Smooth muscle cell of the brain vasculature (primary cell): ENCODE measurements at regions not wholly inside any gene's neighbourhood (a gene's known extent, or its start where the extent isn't known, plus 50 kb on each side); places are given as distances from the start of the nearest gene placed in this dataset.
"Not testable (repeated sequence)": the region's sequence is repeated elsewhere in the genome, so short reads cannot be mapped to it uniquely, and the experiment has no call there.

ENCODE experiments used
- DNase-seq: peaks from one replicate; pipeline ENCODE4 v3.0.0-alpha.2; 2012; ENCODE audit warnings: low read depth, low spot score

DNA sequence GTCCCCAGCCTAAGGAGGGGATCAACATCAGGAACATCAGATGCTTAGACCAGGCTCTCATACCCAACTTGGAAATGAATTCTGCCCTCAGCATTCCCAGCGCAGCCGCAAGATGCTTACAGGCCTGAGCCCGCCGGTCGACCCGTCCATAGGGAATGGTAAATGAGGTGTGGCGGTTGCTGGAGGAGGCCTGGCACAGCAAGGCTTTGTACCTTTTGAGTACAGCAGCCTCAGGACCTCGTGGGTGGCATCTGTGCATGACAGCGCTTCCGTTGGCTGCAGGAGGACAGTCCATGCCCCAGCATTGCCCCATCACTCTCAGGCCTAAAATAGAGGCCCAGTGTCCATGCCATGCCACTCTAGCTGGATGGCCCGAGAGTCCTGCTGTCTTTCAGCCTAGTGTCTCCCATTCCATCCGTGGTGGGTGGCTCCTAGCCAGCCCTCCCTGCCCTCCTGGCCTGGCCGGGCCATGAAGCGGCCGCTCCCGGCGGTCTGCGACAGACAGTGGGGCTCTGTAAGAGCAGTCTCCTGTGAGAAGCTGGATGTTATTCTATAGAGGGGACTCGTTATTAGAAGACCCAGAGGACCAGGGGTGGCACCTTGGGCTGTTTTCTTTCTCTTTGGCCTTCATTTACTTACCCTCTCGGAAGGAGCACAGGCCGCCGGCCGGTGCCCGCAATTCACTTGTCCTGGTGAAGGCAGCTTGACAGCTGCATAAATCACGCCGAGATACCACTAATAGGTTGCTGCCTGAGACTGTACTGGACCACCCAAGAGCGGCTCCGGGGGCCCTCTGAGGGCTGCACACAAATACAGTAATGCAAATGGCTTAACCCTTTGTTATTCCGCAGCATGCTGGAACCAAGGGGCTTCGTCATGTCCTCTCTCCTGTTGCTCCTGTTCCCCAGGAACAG lies 223.5 kb upstream of the TUT7 start:
- DNase-seq: no peak

DNA sequence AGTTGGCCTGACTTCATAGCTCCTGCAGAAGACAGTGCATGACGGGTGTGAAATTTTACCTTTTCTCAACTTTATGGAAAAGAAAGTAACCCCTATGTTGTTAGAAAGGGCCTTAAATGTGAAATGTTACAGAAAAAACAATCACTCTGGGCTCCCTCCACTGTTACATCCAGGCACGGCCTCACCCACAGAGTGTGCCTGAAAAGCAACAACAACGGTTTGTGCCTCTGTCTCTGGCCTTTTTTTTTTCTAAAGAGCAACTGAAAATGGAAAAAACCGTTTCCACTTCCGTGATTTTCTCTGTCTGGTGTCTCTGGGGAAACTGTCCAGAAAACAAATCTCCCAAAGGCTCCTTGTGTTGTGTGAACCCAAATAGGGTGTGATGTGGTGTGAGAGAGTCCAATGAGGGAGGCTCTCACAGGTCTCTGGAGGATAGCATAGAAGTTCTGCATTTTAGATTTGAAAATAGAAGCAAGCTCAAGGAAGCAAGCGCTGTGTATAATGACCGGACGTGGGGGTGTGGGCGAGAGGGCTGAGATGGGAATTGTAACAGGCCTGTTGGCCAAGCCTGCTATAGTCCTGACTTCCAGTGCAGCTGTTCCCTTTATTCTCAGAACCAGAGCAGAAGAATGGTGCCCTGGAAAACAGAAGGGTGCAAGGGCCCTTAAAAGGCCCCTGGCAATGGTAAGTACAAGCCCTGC lies 221.8 kb upstream of the TUT7 start:
- DNase-seq: no peak

DNA sequence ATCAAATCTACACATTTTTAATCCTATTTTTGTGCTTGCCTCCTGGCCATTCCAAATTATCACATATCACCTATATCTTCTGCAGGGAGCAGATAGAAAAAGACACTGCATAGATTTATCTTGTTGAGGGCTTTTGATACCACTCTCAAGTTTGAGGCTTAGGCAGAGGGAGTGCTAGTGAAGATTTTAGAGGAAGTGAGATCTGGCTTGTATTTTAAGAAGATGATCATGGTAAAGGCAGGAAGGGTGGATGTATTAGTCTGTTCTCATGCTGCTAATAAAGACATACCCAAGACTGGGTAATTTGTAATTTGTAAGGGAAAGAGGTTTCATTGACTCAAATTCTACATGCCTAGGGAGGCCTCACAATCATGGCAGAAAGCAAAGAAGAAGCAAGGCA lies 220.9 kb upstream of the TUT7 start:
- no peak for DNase-seq

DNA sequence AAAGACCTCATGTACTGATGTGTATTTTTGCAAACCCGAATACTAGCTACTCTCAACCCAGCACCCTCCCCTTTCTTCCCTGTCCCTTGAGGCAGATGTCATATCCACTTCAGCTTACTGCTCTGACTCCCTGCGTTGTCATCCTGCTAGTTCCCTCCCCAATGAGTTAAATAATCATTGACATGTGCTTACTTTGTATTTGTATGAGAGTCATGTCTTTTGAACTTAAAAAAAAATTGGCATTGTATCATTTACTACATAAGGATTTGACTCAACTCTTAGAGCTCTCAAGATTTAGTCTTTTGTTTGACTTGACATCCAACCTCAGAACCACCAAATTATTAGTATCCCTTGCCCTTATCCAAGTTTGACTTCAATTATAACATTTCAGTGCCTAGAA lies 219.7 kb upstream of the TUT7 start:
- DNase-seq: no peak

DNA sequence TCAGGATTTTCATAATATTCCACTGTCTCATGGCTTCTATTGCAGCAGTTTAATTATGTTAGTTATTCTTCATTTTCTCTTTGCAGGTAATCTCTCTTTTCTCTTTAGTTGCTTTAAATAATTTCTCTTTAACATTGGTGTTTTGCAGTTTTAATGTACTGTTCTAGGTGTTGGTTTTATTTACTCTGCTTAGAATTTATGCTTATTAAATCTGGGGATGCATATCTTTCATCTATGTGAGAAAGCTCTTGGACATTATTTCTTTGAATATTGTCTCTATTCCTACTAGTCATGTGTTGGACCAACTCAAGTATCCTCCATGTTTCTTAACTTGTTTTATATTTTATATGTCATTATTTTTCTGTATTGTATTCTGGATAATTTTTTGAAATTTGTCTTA lies 218.7 kb upstream of the TUT7 start:
- no peak for DNase-seq

DNA sequence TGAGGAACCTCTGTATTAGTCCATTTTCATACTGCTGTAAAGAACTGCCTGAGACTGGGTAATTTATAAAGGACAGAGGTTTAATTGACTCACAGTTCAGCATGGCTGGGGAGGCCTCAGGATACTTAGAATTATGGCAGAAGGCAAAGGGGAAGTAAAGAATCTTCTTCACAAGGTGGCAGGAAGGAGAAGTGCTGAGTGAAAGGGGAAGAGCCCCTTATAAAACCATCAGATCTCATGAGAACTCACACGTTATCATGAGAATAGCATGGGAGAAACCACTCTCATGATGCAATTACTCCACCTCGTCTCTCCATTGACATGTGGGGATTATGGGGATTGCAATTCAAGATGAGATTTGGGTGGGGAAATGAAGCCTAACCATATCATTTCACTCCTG lies 211.4 kb upstream of the TUT7 start:
- not testable (repeated sequence) for DNase-seq

DNA sequence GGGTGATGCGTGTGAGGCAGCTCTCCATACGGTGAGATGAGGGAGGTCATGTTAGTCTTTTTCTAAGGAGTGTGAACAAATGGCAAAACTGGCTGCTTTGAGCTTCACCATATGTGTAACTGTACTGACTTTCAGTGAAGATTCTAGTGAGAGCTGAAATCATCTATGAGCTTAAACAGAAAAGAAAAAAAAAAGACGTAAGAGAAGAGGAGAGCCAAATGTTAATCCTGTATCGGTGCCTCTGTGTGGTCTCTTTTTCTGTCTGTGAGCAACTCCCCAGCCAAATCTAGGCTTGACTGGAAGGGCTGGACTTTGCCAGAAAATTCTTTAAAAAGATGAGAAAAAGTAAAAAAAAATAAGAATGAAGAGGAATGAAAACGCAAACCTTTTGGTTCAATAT lies 209.7 kb upstream of the TUT7 start:
- DNase-seq: no peak

DNA sequence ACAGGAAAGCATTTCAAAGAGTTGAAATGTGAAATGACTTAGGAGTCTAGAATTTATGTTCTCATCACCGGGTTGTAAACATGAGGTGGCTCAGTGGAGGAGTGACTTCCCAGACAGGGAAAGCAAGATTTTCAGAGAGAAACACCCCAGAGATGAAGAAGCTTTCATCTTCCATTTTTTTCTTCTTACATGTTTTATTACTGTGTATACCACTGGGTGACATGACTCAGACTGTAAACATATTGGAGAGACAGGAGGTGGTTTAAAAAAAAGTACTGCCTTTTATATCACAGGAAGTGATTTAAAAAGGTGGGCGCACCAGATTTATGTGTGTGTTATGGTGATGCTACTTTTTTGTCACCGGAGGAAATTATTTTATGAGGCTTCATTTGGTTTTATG lies 209.1 kb upstream of the TUT7 start:
- no peak for DNase-seq

DNA sequence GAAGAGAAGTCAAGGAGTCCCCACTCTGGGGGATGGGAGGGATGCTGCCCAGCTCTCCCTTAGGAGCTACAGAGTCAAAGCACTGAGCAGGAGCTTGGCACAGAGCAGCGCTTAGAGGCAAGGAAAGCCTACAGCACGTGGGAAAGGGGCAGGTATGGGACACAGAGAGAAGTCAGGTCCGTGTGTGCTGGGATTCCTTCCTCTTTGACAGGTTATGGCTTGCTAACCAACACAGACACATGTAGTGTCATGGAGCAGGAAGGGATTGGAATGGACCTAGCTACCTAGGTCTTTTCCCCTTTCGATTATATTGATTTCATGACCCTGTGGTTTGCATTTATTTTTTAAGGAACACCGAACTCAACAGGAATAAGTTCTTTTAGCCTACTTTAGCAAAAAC lies 208.5 kb upstream of the TUT7 start:
- no peak for DNase-seq

DNA sequence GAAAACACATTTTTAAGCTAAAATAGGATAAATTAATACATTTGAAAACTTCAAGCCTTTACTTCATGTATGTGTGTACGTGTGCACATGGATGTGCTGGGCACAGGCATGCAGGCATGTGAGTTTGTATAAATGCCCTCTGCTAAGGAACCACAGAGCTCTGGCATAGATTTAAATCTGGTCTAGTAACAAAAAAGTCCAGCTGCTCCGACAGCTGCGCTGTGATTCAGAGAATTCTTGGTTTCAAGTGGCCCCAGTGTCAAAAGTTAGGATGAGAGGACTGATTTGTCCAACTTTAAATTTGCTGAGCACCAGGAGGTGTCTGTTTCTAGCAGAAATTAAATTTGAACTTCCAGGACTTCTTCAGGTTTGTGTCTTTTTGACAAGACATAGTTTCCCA lies 203.7 kb upstream of the TUT7 start:
- no peak for DNase-seq

DNA sequence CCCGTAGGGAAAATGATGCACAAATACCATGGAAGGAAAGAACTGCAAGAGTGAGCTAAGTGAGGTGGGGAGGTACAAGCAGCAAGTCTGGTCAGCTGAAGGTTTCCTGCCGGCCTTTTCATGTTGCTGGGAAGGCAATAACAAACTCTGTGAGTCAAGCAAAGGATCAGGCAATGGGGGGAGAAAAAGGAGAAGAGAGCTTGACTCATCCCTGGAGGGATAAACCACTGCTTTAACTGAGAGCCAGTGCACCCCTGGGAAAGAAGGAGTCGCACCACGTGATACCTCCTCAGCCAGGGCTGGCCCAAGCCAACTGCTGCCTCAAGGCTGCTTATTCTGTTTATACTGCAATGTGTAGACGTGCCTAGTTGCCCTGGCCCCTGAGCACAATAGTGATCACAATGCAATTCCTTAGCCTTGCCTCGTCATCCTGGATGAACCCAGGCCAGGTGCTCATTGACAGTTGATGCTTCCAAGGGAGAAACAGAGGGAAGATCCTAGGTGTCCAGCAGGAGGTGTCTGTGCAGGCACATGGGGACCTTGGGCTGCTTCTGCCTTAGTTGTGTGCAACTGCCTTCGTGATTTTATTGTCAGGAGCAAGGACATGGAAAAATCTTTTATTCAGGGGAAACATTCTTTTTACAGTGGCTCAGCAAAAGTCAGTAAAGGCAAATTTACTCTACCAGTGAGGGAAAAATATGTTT lies 203.0 kb upstream of the TUT7 start:
- DNase-seq: peak; percentile 52

DNA sequence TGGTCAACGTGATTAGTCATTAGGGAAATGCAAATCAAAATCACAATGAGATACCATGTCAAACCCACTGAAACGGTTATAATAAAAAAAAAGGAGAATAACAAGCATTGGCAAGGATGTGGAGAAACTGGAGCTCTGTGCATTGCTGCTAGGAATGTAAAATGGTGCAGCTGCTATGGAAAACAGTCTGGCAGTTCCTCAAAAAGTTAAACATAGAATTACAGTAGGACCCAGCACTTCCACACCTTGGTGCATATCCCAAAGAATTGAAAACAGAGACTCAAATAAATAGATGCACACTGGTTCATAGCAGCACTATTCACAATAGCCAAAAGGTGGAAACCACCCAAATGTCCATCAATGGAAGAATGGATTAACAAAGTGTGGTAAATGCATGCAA lies 201.5 kb upstream of the TUT7 start:
- no peak for DNase-seq

DNA sequence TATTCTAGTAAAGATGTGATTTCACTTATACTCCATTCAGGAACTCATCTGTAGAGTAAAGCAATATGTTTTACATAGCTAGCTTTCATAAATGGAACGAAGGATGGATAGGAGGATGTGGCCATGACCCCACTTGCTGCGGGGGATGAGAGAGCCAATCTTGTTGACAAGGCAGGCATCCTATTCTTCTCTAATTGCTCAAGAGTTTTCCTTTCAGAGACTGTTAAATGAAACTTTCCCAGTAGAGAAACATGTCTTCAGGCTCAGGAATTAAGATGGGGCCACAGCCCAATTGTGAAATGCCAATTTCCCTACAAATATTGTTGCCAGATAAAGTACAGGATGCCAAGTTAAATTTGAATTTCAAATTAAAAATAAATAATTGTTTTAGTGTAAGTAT lies 196.2 kb upstream of the TUT7 start:
- DNase-seq: no peak

DNA sequence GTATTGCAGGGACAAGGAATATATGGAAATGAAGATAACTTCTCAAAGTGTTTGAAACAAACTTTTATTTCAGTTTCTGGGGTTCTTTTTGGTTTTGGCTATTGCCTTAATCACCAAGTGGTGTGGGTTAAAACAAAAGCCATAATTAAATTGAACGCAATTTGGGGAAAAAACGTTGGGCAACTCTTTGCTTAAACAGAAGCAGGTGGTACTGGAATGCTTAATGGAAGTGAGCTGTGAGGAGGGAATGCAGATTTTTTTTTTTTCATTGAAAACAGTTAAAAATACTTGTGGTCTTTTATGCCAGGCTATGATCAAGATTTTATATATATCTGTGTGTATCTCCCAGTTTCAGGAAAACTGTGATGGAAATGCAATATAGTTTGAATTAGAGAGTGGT lies 195.7 kb upstream of the TUT7 start:
- no peak for DNase-seq

DNA sequence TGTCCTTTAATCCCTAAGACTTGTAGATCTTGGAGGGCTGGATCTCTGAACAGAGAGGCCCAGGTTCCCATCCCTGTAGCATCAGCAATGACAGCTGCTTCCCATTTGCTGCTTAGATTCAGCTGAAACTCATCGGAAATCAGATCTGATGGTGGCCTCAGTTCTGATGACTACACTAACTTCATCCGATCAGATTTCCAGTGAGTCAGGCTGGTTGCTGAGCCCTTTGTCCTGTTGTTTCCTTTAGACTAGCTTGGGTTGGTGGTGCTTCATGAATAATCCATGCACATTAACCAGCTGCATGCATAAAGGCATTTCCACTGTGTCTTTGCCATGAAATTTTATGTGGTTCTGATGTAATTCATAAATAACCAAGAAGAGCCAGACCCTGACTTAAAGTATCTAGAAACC lies 195.2 kb upstream of the TUT7 start:
- peak; percentile 47 for DNase-seq

DNA sequence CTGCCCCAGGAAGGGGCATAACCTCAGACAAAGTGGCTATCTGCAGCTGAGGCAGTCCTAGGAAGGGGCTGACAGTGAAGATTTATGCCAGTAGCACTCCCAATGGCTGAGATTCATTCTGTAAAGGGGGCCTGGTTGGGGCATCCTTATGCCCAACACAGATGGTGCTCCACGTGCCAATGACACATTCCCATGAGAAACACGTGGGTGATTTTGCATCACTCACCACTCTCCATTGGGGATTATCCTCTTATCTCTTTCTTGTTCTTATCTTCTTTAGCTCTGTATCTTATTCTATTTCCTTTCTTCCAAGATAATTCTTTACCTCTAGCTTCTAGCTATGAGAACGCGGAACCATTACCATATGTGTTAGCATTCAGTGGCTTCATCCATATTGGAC lies 194.0 kb upstream of the TUT7 start:
- no peak for DNase-seq

DNA sequence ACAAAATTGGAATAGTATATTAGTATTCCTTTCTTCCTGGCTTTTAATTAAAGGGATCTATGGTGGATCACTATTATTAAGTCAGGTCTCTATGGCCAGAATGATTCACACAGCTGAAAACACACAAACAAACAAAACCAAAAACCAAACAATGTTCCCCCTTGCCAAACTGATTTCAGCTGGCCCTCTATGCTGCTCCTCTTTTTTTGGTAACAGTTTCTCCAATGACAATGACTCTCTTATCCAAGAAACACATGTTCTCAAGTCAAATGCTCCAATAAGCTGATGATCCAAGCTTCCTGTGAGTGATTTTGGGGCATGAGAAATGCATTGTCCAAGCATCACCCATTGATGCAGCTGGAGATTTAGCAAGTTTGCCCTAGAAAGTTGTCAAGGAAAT lies 193.4 kb upstream of the TUT7 start:
- DNase-seq: no peak

DNA sequence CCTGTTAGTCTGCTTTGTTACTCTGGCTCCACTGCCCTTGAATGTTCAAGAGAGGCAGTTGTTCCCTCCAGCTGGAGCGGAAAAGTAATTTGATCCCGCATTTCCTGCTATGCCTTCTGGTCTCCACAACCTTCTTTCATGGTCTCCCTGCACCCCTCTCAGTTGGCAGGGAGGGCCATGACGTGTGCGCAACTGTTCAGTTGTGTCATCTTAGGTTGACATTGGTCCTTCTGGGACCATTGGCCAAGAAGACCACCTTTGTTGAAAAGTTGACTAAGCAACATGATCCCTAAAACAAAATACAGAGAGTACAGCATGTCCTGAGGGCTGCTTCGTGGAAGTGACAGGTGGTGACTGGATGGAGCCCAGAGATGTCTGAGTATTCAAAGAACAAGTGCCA lies 192.5 kb upstream of the TUT7 start:
- no peak for DNase-seq

DNA sequence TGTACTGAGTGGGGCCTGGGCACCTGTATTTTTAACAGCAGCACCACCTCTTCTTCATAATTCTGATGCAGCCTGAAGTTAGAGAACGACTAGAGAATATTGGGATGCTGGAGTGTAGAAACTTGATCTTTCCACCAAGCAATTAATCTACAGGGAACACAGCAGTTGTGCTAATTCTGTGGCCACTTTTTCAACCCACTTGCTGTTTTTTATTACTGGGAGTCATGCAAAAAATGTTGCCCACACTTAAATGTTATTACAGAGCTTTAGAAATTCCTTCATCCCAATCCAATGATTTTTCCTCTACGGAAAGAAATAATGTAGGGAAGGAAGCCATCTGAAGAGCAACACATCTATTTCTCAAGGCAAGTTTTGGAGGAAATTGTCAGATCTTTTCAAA lies 190.9 kb upstream of the TUT7 start:
- DNase-seq: no peak

DNA sequence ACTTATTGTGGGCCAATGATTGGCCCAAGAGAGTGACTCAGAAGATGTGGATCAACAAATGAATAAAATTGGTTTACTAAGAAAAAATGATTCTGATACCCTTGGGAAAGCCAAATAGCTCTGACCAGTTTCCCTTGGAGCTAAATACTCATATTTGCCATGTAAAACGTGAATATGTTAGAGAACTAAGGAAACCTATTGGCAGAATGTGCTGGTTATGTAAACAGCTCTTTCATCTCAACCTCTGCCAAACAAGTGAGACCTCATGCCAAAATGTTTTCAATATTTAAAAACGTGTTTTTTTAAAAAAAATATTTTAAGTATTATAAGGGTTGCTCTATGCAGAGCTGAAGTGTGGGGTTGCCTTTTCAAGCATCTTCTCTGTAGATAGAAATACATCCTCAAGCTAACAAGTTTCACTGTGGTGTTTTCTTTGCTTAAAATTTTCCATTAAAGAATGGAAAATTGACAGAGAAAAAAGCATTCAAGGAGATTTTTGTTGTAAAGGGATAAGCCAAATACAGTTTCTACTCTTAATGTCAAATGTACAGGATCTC lies 186.9 kb upstream of the TUT7 start:
- DNase-seq: no peak

DNA sequence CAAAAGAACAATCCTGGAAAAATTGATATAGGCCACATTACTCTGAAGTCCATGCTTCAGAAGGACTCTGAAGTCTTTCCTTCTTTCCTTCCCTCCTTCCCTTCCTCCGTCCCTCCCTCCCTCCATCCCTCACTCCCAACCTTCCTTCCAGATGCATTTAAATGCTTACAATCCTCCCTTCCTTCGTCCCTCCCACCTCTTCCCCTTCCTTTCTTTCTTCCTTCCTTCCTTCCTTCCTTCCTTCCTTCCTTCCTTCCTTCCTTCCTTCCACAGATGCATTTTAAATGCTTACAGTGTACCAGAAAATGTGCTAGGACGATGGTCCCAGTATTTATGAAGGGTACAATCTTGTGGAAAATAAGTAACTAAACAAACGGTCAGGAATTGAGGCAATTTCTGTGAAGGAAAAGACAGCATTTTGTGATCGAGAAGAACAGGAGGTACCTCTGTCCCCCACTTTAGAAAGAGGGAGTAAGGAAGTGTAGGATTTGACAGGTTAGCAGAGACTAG lies 181.3 kb upstream of the TUT7 start:
- no peak for DNase-seq
